Epidermal melanocyte (primary cell): ENCODE measurements at regions not wholly inside any gene's neighbourhood (a gene's known extent, or its start where the extent isn't known, plus 50 kb on each side); places are given as distances from the start of the nearest gene placed in this dataset.

Source experiments
- DNase-seq: peaks from one replicate; pipeline ENCODE4 v3.0.0; 2011; ENCODE audit warnings: low spot score; ENCODE audit not compliant: insufficient read length

DNA sequence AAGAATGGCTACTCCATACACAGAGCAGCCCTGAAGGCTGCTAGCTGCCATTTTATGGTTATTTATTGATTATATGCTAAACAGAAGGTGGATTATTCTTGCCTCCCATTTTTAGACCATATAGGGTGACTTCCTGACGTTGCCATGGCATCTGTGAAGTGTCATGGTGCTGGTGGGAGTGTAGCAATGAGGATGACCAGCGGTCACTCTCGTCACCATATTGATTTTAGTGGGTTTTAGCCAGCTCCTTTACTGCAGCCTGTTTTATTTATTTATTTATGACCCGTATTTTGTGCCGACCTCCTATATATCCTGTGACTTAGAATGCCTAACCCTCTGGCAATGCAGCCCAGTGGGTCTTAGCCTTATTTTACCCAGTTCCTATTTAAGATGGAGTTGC lies 553.9 kb downstream of the TNS1 start:
- DNase-seq = no peak

DNA sequence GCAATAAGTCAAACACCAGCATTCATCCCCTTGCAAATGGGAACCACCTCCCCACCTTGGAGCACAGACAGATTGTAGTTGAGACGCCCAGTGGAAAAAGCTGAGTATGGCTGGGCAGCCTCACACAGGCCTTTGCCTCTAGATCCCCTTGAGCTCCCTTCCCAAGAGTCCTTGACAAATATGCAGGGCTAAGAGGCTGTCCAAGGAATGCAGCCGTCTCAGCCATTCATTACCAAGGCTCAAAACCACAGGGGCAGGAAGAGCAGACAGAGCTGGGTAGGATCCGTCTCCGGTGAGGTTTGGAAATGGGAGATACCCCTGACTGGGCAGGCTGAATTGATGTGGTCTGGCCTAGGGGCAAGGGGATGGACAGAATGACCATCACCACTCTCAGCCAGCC lies 557.1 kb downstream of the TNS1 start:
- no peak for DNase-seq

DNA sequence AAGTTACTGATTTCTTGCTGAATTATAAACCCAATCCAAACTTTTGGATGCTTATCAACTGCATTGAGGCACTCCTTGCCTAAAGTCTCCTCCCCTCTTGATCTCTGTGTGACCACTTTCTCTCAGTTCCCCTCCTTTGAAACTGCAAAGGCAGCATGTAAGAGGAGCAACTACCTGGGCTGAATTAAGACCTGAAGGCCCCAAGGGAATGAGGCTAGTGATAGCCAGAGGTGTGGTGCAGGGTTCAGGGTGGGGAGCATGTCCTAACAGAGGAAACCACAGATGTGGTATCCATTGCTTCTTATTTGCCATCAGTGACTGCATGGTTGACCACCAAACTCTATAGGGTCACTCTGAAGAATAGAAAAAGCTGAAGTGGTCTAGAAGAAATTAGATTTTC lies 557.9 kb downstream of the TNS1 start:
- no peak for DNase-seq

DNA sequence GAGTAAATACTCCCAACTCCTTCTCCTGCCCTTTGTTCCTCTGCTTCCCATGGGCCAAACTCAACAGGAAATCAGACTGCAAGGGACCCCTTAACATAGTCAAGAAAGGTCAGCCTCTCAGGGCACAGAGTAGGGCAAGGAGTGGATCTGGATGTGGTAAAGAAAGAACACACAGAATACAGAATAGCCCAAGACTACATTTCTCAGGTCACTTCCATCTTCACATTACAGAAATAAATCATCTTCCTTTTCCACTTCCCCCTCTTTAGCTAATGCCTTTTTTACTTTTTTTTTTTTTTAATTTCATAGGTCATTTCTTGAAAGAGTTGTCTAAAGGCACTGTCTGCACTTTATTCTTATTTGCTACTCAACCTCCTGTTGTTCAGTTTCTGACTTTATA lies 558.3 kb downstream of the TNS1 start:
- DNase-seq = no peak

DNA sequence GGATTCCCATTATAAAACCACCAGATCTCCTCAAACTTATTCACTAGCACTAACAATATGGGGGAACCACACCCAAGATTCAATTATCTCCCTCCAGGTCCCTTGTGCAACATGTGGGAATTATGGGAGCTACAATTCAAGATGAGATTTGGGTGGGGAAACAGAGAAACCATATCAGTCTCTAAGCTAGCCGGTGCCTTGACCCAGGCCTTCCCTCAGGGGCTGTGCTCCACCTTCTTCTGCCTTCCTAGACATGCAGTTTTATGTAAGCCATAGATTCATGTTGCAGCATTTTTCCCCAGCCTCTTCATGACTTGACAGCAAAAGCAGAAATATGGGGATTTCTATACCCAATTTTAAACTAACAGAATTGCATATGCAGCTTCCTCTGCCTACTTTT lies 559.2 kb downstream of the TNS1 start:
- DNase-seq = no peak

DNA sequence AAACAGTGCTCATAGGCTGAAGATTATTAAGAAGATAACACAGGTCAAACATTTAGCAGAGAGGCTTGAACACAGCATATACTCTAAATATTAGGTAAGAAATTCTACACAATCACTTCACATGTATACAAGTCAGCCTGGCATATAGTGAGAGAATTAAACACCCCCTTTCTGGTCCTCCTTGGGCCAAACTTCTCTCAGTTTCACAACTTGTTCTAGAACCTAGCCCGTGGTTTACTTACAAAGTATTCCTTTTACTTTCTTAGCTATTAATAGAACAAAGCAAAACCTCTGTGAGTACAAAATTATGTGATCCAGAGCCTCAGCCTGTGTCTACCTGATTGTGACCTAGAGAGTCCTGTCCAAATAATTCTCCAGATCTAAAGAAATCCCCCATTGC lies 562.8 kb downstream of the TNS1 start:
- no peak for DNase-seq

DNA sequence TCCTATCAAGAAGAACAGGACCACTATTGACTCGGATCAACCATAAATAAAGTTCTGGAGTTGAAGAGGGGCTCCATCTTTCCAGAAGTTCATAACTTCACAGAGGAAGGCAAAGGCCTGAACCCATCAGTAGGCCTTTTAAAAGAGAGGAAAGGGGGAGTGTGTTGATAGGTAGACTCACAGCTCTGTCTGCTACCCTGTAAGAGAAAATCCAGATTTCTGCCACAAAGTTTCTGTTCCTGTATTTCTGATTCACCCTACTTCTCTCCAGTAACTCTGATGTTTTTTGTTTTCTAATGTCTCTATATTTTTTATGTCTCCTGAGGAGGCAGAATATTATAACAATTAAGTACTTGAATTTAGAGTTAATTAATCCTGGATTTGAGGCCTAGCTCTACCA lies 564.0 kb downstream of the TNS1 start:
- no peak for DNase-seq

DNA sequence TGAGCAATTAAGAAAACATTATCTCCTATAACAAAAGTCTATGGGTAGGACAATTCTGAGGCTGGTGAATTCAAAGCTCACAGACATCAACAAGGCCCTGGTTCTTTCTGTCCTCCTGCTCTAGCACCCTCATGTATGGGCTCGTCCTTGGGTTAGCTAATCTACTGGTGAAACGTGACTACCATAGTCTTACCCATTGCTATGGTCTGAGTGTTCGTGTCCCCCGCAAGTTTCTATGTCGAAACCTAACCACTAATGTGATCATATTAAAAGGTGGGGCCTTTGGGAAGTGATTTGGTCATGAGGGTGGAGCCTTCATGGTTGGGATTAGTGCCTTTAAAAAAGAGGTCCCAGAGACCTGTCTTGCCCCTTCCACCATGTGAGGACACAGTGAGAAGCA lies 564.7 kb downstream of the TNS1 start:
- DNase-seq = no peak

DNA sequence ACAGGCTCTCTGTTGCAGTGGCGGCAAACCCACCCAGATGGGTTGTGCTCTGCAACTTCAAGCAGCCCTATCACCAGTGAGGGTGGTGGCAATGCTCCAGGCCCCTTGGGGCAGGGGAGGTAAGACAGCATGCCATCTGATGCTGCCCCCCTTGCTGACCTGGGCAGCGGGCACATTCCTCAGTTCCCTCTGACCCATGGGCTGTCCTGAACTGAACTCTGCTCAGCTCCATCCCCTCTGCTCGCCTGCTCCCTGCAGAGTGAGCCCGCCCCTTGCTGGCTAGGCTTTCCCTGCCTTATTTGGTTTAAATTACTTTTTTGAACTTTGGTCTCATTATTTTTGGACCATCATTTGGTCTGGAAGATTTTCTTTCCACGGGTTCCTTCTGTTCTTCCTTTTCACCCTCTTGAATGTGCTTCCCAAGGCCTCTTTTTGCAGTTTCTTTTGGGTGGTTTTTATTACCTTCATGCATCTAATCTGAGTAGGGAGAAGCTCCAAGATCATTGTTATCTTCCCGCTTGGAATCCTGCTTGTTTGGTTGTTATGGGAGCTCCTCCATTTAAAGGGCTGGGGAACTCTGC lies 565.4 kb downstream of the TNS1 start:
- DNase-seq = no peak

DNA sequence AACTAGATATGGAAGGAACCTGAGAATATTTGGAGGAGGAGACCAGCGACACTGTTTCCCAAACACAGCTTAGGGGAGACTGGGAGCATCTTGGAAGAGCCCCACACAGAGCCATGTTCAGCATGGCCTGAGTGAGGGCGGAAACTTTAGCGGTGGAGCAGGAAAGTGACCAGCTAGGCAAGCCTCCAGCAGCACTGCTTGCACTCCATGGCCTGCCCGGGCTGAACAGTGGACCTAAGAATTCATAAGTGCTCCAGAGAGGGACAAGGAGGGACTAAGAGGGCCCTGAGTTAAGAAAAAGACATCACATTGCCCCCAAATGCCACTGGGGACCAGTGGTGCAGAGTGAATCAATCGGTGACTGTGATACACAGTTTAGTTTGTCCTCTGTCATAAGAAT lies 566.4 kb downstream of the TNS1 start:
- no peak for DNase-seq

DNA sequence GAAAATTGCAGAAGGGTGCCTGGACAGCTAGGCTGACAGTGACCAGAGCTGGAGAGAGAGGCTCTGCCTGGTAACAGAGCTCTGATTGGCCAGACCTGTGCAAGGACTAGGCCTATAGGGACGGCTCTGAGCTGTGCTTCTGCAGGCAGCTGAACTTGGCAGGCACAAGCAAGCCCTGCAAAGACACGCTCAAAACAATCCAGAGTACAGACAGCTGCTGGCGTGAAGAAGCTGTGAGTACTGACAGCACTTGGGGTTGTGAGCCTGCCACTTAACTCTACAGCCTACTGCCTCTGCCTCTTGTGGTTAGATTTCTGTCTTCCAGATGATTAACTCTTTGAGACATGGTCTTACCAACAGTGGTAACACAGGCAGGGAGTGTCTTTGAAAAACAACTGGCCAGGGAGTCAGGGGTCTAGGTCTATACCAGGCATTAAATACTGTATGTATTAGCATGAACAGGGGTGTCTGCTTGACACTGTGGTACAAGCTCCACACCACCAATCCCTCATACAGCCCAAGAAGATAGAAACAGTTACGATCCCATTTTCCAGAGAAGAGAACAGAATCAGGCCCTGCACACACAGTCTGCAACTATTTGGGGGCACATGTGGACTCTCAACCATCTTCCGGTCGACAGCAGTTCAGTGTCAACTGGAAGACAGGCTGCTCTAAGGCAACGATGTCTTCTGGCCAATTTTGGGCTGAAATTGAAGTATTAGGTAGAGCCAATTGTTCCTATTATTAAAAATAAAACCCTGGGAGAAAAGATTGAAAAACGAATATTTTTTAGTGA lies 568.4 kb downstream of the TNS1 start:
- peak; percentile 96 for DNase-seq

DNA sequence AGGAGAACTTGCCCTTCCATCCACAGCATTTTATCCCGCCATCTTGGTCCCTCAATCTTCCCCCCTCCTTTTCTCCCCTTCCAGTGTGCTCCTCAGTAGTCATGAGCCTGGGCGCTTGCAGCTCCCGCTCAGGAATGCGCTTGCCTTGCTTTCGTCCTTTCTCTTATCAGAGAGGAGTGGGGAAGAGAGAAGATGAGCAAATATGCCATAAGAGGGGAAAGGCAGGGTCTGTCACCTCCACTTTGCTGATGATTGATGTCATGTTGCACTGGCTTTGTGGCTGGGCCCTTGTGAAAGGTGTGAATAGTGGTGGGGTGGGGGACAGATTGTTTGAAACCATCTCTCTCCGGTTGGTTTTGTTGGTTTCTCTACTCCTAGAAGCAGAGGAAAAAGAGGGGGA lies 569.3 kb downstream of the TNS1 start:
- no peak for DNase-seq

DNA sequence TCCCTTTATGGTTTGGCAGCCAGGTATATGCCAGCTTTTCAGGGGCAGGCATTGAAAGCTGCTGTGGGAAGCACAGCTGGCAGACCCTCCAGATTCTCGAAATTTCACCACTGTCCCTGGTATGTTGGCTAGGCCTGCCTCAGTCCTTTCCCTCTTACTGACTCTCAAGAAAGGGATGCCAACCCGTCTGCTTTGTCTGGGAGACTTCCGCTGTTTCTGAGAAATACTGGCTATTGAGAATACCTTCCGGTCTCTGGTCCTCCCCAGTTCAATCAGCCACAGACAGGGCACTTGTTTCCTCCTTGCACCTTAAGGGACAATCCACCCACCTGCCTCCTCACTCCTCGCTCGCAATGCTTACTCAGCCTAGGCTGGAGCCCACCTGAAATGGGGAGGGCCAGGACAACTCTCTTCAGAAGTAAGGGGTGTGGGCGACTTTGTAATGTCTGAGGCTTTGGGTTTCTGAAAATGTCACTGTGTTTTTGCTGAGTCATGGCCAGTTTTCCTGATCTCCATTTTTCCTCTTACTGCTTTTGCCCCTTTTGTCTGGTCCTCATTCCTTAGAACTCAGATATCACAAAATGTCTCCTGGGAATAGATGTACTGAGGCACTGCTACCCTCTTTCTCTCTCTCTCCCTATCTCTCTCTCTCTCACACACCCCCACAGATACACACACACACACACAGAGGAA lies 571.1 kb downstream of the TNS1 start:
- DNase-seq = no peak

DNA sequence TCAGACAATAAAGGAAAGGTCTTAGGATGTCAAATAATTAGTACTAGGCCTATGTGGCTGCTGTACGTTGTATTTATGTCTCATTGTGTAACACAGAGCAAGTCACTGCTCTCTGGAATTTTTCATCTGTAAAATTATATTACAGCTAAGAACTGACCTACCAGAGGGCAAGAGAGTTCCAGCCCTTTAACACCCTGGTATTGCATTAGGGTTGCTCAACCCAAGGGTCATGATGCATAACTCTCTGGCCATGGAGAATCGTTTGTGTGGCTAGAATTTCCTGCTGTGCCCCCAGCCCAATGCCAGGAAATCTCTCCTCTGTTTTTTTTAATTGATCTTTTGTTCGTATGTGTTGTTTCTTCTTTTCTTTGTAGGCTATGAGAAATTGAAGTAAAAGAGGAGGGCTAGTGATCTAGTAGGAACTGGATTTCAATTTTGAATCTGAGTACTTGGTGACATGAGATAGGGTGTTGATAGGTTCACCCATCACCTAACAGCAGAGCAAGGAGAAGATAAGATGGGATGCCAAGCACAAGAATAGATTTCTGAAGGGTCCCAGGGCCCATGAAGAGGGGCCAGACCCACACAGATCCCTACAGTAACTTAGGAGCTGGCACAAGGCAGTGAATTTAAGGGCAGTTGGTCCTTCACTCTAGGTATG lies 571.2 kb upstream of the TNP1 start:
- DNase-seq = no peak

DNA sequence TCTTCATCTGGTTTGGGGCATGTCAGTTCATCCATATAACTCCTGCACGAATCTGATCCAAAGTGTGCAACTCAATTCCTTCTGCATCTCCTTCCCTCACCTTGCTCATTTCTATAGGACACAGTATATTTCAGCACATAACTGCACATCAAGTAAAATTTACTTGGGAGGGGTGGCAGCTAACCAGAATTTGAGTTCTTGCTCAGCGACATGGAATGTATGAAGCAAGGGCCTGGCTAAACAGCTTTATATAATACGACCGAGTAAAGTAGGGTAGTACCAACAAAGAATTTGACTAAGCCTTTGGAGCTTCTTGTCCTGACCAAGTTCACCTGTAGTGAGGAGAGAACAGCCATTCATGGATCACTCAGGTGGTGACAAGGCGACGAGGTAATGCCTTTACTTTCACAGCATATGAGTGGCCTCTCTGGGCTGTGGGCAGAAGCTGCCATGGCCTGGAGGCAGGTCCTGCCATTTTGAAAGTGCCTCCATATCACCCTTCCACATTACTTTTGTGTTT lies 570.2 kb upstream of the TNP1 start:
- no peak for DNase-seq

DNA sequence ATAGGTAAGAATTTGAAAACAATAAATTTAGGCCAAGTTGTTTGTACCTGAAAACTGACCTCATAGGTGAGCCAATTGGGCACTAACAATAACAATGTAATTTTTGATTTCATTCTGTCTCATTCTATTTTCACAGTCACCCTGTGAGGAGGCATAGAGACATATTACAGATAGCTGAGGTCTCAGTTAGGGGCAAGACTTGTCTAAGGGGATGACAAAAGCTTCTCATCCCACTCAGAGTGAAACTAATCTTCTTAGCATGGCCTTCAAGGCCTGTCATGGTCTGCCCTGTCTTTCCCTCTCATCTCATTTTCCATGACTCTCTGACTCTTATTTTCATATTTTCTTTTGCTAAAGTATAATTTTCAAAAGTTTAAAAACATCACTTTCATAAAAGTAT lies 562.0 kb upstream of the TNP1 start:
- no peak for DNase-seq

DNA sequence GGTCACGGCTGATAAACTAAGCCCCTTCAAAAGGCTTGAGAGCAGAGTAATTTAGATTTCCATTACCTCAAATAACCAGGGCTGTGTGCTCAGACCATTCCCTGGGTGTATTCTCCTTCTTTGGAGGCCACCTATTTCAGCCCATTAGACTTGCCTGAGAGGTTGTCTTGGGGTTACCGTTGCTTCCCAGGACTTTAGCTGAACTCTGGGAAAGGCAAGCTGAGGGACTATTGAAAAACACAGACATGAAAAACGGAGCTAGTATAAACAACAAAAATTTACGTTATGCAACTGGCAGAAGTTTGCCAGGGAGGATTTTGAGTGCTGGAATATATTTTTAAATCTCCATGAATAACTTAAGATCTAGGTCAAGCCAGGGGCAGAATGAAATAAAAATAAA lies 561.0 kb upstream of the TNP1 start:
- no peak for DNase-seq

DNA sequence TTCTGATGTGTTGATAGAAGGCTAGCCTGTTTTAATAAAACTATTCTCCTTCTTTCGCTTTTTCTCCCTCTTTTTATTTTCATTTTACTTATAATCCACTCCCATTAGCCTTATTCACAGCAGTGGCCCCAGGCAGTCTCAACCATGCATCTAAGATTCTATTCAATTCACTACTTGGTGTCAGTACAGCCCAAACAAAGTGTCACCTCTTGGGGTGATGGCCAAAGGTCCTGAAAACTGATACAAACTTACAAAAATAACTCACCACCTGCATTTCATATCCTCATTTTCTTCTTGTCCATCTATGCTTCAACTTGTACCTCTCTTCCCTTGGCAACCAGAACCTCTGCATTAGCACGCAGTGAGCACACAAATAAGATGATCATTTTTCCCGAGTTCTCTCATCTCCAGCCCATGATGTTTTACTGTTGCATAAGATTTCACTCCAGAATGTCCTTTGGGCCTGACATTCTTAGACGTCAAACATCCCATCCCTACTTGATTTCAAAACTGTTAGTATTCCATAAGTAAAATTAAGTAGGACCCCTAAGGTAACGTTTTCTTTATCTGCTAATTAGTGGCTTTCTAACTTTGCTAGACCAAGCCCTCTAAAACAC lies 559.3 kb upstream of the TNP1 start:
- DNase-seq = no peak

DNA sequence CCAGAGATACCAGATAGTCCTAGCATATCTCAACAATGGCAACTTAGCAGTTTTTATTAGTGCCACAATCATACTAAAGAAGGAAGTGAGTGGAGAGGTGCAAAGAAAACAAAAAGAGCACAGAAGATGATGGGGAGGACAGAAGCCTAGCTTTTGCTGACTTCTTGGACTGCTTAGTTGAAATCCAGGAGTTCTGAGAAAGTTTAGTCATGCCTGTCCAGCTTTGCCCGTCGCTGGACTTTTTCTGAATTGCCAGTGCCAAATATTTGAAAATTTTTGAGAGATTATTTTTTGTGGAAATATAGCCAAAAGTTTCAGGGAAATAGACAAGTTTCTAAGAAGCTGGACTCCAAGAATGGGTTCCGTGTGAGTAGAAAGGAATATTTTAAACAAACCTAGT lies 558.7 kb upstream of the TNP1 start:
- DNase-seq = no peak

DNA sequence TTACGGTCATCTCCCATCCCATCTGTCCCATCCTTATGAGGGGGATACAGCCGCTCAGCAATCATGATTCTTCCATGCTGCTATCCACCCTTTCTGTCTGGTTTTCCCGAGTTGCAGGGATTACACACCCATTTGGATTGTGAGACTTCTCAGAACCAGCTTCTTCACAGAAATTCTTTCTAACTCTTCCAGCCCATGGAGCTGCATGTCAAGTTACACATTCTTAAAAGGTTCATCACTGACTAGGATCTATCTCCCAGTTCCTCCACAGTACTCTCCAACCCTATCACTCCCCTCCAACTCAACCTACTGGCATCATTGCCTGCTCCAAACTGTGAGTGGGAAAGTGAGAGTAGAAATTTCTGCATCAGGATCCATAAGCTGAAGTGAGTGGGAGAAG lies 558.2 kb upstream of the TNP1 start:
- DNase-seq = no peak

DNA sequence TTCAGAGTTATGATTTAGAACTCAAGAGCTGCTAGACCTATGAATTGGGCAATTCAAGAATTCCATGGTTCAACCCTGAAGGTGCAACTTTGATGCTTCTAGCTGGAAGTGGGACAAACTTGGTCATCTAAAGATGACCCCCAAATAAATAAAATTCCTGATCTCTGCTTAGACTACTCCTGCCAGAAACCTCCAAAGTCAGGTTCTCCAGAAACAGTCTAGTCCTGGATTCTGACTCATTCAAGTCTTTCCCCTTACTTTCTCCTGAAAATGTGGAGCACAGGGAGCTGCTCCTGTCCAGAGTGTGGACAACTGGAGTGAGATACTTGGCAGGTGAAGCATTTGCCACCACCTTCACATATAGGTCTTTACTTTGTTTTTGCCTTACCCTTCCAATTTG lies 557.7 kb upstream of the TNP1 start:
- no peak for DNase-seq

DNA sequence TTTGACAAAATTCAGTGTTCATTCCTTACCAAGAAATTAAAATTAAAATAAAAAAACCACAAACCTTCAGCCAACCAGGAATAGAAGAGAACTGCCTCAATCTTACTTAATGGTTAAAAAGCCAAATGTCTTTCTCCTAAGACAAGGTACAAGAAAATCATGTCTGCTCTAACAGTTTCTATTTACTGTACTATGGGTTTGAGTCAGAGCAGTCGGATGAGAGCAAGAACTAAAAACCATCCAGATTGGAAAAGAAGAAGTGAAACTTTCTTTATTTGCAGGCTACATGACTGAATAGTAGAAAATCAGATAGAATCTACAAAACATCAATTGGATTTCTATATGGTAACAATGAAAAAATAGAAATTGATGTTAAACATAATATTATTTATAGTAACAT lies 555.5 kb upstream of the TNP1 start:
- DNase-seq = no peak
